GM12878 (cell line): ENCODE measurements at regions not wholly inside any gene's neighbourhood (a gene's known extent, or its start where the extent isn't known, plus 50 kb on each side); places are given as distances from the start of the nearest gene placed in this dataset.

ENCODE experiments used
- ATAC-seq: fragments of 200-7000 bp; cut with Tn5 transposase; 3 replicates; pipeline ENCODE4 v1.9.1; 2020; ENCODE audit warnings: mild to moderate bottlenecking, moderate library complexity
- BruUV-seq: library from RNA; stranded (reverse); fragments of 400-500 nt; replicated peaks from 2 replicates; lab custom pipeline; 2021; lab: Mats Ljungman, UMichigan
- CTCF ChIA-PET: fragments of 300-600 bp; sonication (Branson Sonifier 250); formaldehyde crosslinking; extraction: SDS; loops from one replicate; lab custom pipeline; 2021; ENCODE audit warnings: inconsistent platforms; lab: Yijun Ruan, JAX
- POLR2A ChIA-PET: fragments of 350-600 bp; formaldehyde crosslinking; extraction: SDS; loops from one replicate; lab custom pipeline; 2021; ENCODE audit warnings: inconsistent platforms; lab: Charles Lee
- RAD21 ChIA-PET: fragments of 300-600 bp; sonication (Branson Sonifier 250); formaldehyde crosslinking; loops from one replicate; lab custom pipeline; 2023; ENCODE audit warnings: antibody characterized with exemption; ENCODE audit not compliant: unreplicated experiment; lab: Charles Lee
- SMC1A ChIA-PET: fragments of 300-600 bp; sonication (Branson Sonifier 250); formaldehyde crosslinking; loops from one replicate; lab custom pipeline; 2023; ENCODE audit not compliant: unreplicated experiment, uncharacterized antibody; lab: Charles Lee
- DNase-seq: peaks from one replicate; pipeline ENCODE4 v3.0.0-alpha.2; 2011; ENCODE audit warnings: low read depth, low spot score
- FAIRE-seq: peaks from 3 replicates; lab custom pipeline; 2011; peaks lifted over from hg19 to GRCh38; lab: Jason Lieb, UNC
- H2AFZ ChIP-seq: 2 replicates; pipeline ENCODE4 v1.6.0; 2011; ENCODE audit warnings: low read depth, low read length, control low read depth; ENCODE audit not compliant: control insufficient read depth
- H3K27ac ChIP-seq: 2 replicates; pipeline ENCODE4 v1.5.1; 2011; ENCODE audit warnings: control low read depth; ENCODE audit not compliant: control insufficient read depth, insufficient read depth
- H3K27me3 ChIP-seq, 2 experiments: replicated peaks in 1 of 2; 2 replicates each; pipeline versions ENCODE4 v1.6.0 to v1.6.1; 2011; ENCODE audit warnings: low read length in 1 of 2; ENCODE audit not compliant: control insufficient read depth in 2 of 2, insufficient read depth in 2 of 2
- H3K36me3 ChIP-seq, 2 experiments: 2 replicates each; pipeline ENCODE4 v1.5.1; 2011; ENCODE audit warnings: low read length in 1 of 2; ENCODE audit not compliant: control insufficient read depth in 2 of 2, insufficient read depth in 2 of 2
- H3K4me1 ChIP-seq: 2 replicates; pipeline ENCODE4 v1.6.1; 2011; ENCODE audit warnings: mild to moderate bottlenecking, low read length, moderate library complexity, mixed read lengths; ENCODE audit not compliant: control insufficient read depth, insufficient read depth
- H3K4me2 ChIP-seq: 2 replicates; pipeline ENCODE4 v1.6.0; 2011; ENCODE audit warnings: control low read depth; ENCODE audit not compliant: control insufficient read depth, insufficient read depth
- H3K4me3 ChIP-seq: fragments of 200-600 bp; sonication (generic); 2 replicates; pipeline ENCODE4 v1.5.1; 2016
- H3K79me2 ChIP-seq: 2 replicates; pipeline ENCODE4 v1.6.0; 2011; ENCODE audit warnings: low read length; ENCODE audit not compliant: control insufficient read depth, insufficient read depth
- H3K9ac ChIP-seq: 2 replicates; pipeline ENCODE4 v1.8.0; 2011; ENCODE audit warnings: low read length, control low read depth, mixed read lengths; ENCODE audit not compliant: control insufficient read depth, insufficient read depth
- H3K9me3 ChIP-seq: replicated peaks from 3 replicates; pipeline ENCODE4 v1.5.1; 2011; ENCODE audit warnings: mild to moderate bottlenecking, low read length; ENCODE audit not compliant: control insufficient read depth, insufficient read depth
- H4K20me1 ChIP-seq: 2 replicates; pipeline ENCODE4 v1.6.0; 2011; ENCODE audit not compliant: control insufficient read depth, insufficient read depth
- RAD51 ChIP-seq: fragments of 450-650 bp; IDR thresholded peaks from 2 replicates; pipeline ENCODE4 v1.6.1; 2016; ENCODE audit warnings: moderate library complexity, mild to moderate bottlenecking, inconsistent platforms
- SIN3A ChIP-seq: IDR thresholded peaks from 2 replicates; pipeline ENCODE4 v1.6.1; 2012; ENCODE audit warnings: low read depth, low read length, improper control_type of control experiment
- SIX5 ChIP-seq: IDR thresholded peaks from 2 replicates; pipeline ENCODE4 v1.6.1; 2011; ENCODE audit warnings: mild to moderate bottlenecking, low read depth, low read length, moderate library complexity; ENCODE audit not compliant: severe bottlenecking
- TARDBP ChIP-seq: IDR thresholded peaks from 2 replicates; pipeline ENCODE4 v1.6.1; 2016; ENCODE audit warnings: borderline replicate concordance
- ZNF384 ChIP-seq: IDR thresholded peaks from 2 replicates; pipeline ENCODE4 v1.6.1; 2012; ENCODE audit warnings: low read depth, mild to moderate bottlenecking, low read length, improper control_type of control experiment, borderline replicate concordance
- WGBS: methylation state at CpG from one replicate; pipeline ENCODE4 v1.1.6; 2016; ENCODE audit warnings: low lambda C conversion rate; ENCODE audit not compliant: insufficient replicate concordance, insufficient coverage; ENCODE audit errors: missing lambda C conversion rate; 5-methylcytosine and 5-hydroxymethylcytosine counted together
- in situ Hi-C: fragments of 300-500 bp; cut with MboI; formaldehyde crosslinking; loops from 9 replicates; pipeline ENCODE4 v1.14.3; 2018; ENCODE audit warnings: mixed read lengths
- intact Hi-C: fragments of 100-400 bp; cut with micrococcal nuclease; formaldehyde crosslinking; loops from one replicate; pipeline ENCODE4 v1.14.2; 2022; ENCODE audit not compliant: unreplicated experiment
- TF ChIP-seq, protein P1 (sequence below): fragments of 450-650 bp; IDR thresholded peaks from 2 replicates; pipeline ENCODE4 v1.6.1; 2018; ENCODE audit warnings: mild to moderate bottlenecking, low read depth, moderate library complexity; ENCODE audit not compliant: partially characterized antibody
- TF ChIP-seq, protein P2 (sequence below): IDR thresholded peaks from 2 replicates; pipeline ENCODE4 v1.6.1; 2011; ENCODE audit warnings: borderline replicate concordance, low read depth, mild to moderate bottlenecking, moderate library complexity, low read length; ENCODE audit not compliant: insufficient read depth, poor library complexity, severe bottlenecking
- TF ChIP-seq, protein P3 (sequence below): fragments of 450-650 bp; IDR thresholded peaks from 2 replicates; pipeline ENCODE4 v1.6.1; 2017; ENCODE audit warnings: mild to moderate bottlenecking, moderate library complexity
- TF ChIP-seq, protein P4 (sequence below): fragments of 450-650 bp; conservative IDR thresholded peaks from 2 replicates; pipeline ENCODE4 v1.6.1; 2017; ENCODE audit warnings: mild to moderate bottlenecking, moderate library complexity
- TF ChIP-seq, protein P5 (sequence below): fragments of 450-650 bp; IDR thresholded peaks from 2 replicates; pipeline ENCODE4 v1.6.1; 2016; ENCODE audit warnings: mild to moderate bottlenecking

DNA sequence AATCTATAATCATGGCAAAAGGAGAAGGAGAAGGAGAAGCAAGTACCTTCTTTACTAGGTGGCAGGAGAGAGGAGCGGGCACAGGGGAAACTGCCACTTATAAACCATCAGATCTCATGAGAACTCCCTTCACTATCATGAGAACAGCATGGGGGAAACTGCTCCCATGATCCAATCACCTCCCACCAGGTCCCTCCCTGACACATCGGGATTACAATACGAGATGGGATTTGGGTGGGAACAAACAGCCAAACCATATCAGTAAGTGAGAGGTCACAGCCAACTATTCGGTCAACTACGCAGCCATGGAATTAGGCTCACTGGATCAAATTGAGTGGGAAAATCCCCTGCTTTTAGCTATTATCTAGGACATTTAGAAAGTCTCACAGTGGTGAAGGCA lies 54.2 kb upstream of the STEAP1B start:
- DNase-seq (no peak), FAIRE-seq (no peak), ATAC-seq (no peak)
- TF ChIP-seq RAD51 (no peak), TARDBP (no peak), ZNF384 (no peak), SIN3A (no peak), SIX5 (no peak)
- TF ChIP-seq, protein P1, sequence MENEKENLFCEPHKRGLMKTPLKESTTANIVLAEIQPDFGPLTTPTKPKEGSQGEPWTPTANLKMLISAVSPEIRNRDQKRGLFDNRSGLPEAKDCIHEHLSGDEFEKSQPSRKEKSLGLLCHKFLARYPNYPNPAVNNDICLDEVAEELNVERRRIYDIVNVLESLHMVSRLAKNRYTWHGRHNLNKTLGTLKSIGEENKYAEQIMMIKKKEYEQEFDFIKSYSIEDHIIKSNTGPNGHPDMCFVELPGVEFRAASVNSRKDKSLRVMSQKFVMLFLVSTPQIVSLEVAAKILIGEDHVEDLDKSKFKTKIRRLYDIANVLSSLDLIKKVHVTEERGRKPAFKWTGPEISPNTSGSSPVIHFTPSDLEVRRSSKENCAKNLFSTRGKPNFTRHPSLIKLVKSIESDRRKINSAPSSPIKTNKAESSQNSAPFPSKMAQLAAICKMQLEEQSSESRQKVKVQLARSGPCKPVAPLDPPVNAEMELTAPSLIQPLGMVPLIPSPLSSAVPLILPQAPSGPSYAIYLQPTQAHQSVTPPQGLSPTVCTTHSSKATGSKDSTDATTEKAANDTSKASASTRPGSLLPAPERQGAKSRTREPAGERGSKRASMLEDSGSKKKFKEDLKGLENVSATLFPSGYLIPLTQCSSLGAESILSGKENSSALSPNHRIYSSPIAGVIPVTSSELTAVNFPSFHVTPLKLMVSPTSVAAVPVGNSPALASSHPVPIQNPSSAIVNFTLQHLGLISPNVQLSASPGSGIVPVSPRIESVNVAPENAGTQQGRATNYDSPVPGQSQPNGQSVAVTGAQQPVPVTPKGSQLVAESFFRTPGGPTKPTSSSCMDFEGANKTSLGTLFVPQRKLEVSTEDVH, result no peak
- TF ChIP-seq, protein P2, sequence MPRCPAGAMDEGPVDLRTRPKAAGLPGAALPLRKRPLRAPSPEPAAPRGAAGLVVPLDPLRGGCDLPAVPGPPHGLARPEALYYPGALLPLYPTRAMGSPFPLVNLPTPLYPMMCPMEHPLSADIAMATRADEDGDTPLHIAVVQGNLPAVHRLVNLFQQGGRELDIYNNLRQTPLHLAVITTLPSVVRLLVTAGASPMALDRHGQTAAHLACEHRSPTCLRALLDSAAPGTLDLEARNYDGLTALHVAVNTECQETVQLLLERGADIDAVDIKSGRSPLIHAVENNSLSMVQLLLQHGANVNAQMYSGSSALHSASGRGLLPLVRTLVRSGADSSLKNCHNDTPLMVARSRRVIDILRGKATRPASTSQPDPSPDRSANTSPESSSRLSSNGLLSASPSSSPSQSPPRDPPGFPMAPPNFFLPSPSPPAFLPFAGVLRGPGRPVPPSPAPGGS, result no peak
- TF ChIP-seq, protein P3, sequence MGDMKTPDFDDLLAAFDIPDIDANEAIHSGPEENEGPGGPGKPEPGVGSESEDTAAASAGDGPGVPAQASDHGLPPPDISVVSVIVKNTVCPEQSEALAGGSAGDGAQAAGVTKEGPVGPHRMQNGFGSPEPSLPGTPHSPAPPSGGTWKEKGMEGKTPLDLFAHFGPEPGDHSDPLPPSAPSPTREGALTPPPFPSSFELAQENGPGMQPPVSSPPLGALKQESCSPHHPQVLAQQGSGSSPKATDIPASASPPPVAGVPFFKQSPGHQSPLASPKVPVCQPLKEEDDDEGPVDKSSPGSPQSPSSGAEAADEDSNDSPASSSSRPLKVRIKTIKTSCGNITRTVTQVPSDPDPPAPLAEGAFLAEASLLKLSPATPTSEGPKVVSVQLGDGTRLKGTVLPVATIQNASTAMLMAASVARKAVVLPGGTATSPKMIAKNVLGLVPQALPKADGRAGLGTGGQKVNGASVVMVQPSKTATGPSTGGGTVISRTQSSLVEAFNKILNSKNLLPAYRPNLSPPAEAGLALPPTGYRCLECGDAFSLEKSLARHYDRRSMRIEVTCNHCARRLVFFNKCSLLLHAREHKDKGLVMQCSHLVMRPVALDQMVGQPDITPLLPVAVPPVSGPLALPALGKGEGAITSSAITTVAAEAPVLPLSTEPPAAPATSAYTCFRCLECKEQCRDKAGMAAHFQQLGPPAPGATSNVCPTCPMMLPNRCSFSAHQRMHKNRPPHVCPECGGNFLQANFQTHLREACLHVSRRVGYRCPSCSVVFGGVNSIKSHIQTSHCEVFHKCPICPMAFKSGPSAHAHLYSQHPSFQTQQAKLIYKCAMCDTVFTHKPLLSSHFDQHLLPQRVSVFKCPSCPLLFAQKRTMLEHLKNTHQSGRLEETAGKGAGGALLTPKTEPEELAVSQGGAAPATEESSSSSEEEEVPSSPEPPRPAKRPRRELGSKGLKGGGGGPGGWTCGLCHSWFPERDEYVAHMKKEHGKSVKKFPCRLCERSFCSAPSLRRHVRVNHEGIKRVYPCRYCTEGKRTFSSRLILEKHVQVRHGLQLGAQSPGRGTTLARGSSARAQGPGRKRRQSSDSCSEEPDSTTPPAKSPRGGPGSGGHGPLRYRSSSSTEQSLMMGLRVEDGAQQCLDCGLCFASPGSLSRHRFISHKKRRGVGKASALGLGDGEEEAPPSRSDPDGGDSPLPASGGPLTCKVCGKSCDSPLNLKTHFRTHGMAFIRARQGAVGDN, result no peak
- TF ChIP-seq, protein P4, sequence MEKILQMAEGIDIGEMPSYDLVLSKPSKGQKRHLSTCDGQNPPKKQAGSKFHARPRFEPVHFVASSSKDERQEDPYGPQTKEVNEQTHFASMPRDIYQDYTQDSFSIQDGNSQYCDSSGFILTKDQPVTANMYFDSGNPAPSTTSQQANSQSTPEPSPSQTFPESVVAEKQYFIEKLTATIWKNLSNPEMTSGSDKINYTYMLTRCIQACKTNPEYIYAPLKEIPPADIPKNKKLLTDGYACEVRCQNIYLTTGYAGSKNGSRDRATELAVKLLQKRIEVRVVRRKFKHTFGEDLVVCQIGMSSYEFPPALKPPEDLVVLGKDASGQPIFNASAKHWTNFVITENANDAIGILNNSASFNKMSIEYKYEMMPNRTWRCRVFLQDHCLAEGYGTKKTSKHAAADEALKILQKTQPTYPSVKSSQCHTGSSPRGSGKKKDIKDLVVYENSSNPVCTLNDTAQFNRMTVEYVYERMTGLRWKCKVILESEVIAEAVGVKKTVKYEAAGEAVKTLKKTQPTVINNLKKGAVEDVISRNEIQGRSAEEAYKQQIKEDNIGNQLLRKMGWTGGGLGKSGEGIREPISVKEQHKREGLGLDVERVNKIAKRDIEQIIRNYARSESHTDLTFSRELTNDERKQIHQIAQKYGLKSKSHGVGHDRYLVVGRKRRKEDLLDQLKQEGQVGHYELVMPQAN, result no peak
- TF ChIP-seq, protein P5, sequence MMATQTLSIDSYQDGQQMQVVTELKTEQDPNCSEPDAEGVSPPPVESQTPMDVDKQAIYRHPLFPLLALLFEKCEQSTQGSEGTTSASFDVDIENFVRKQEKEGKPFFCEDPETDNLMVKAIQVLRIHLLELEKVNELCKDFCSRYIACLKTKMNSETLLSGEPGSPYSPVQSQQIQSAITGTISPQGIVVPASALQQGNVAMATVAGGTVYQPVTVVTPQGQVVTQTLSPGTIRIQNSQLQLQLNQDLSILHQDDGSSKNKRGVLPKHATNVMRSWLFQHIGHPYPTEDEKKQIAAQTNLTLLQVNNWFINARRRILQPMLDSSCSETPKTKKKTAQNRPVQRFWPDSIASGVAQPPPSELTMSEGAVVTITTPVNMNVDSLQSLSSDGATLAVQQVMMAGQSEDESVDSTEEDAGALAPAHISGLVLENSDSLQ, result no peak
- POLR2A ChIA-PET, result no interaction called here
- Histone ChIP-seq H3K4me2 (no peak overlapping the region), H3K27ac (no peak overlapping the region), H3K4me3 (no peak overlapping the region), H3K9me3 (no peaks in the 10 kb centered on the region), H4K20me1 (no peaks in the 10 kb centered on the region), H3K79me2 (no peaks in the 10 kb centered on the region), H3K4me1 (peaks cover 23% of the 10 kb centered on the region), H2AFZ (no peak overlapping the region), H3K27me3 (peaks cover 9 to 13% of the 10 kb centered on the region in 2 experiments), H3K36me3 (no peaks in the 10 kb centered on the region), H3K9ac (no peak overlapping the region)
- SMC1A ChIA-PET, result no interaction called here
- CTCF ChIA-PET, result interaction anchor here (1.1 kb wide), 1 partner anchor 501 kb away, joined by 4 read pairs; no protein-coding TSS in a partner anchor
- in situ Hi-C loops, result no loop called here
- BruUV-seq, result no TSS peak
- RAD21 ChIA-PET, result no interaction called here
- WGBS, result 44% methylated on average over 5 of the region's 5 CpGs
- intact Hi-C loops, result no loop called here
